ENCODE measurements at regions not wholly inside any gene's neighbourhood (a gene's known extent, or its start where the extent isn't known, plus 50 kb on each side); places are given as distances from the start of the nearest gene placed in this dataset.

DNA sequence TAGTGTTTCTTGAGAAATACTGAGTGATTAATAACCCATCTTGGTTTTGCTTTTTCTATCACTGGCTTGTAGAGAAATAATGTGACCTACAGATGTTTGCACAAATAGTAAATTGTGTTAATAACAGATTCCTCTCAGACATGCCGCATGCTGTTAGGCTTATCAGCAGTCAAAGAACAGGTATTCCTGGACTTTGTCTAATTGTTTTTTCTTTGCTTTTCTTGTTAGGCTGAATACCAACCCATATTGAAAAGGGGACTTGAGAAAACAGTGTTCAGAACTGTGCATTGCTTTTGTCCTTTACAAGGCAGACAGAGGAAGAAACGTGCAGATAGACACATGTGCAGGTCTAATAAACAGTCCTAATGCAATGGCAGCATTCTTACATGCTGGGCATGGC lies 51.0 kb upstream of the RARB start:
- DNase-seq (ENCODE audit: low read depth in 1 of 2, low spot score in 1 of 2), result no peak
- TF ChIP-seq ESRRA (IDR thresholded peaks at IDR 0.05; ENCODE audit: borderline replicate concordance, low read length), result no peak
- TF ChIP-seq POLR2AphosphoS2 (conservative IDR thresholded peaks at IDR 0.05; ENCODE audit: low read length), result no peak
- TF ChIP-seq, protein P1, sequence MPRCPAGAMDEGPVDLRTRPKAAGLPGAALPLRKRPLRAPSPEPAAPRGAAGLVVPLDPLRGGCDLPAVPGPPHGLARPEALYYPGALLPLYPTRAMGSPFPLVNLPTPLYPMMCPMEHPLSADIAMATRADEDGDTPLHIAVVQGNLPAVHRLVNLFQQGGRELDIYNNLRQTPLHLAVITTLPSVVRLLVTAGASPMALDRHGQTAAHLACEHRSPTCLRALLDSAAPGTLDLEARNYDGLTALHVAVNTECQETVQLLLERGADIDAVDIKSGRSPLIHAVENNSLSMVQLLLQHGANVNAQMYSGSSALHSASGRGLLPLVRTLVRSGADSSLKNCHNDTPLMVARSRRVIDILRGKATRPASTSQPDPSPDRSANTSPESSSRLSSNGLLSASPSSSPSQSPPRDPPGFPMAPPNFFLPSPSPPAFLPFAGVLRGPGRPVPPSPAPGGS (IDR thresholded peaks at IDR 0.05), result no peak
- no peak for TF ChIP-seq JUN (IDR thresholded peaks at IDR 0.05)
- TF ChIP-seq, protein P2, sequence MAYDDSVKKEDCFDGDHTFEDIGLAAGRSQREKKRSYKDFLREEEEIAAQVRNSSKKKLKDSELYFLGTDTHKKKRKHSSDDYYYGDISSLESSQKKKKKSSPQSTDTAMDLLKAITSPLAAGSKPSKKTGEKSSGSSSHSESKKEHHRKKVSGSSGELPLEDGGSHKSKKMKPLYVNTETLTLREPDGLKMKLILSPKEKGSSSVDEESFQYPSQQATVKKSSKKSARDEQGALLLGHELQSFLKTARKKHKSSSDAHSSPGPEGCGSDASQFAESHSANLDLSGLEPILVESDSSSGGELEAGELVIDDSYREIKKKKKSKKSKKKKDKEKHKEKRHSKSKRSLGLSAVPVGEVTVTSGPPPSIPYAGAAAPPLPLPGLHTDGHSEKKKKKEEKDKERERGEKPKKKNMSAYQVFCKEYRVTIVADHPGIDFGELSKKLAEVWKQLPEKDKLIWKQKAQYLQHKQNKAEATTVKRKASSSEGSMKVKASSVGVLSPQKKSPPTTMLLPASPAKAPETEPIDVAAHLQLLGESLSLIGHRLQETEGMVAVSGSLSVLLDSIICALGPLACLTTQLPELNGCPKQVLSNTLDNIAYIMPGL (CRISPR knock-in tag; IDR thresholded peaks at IDR 0.05; ENCODE audit: borderline replicate concordance), result no peak
- no peak for TF ChIP-seq HEYL (CRISPR knock-in tag; IDR thresholded peaks at IDR 0.05)
- no peak for TF ChIP-seq ZFP36 (IDR thresholded peaks at IDR 0.05; ENCODE audit: borderline replicate concordance, partially characterized antibody)
- no peak for TF ChIP-seq KDM1A (IDR thresholded peaks at IDR 0.05; ENCODE audit: low read depth)
- ATAC-seq, result no peak
- no peak overlapping the region for H3K4me2 ChIP-seq
- no peaks in the 10 kb centered on the region for H3K9me3 ChIP-seq
- ChIA-PET CTCF (no interaction called here), POLR2A (no interaction called here)
- 69% methylated on average over 2 of the region's 2 CpGs for WGBS (ENCODE audit: missing lambda C conversion rate)
- no peak overlapping the region for H3K4me3 ChIP-seq
- no peaks in the 10 kb centered on the region for H3K4me1 ChIP-seq
- no peak overlapping the region for H3K27ac ChIP-seq
- no peak for FAIRE-seq

Small RNAs in the stretch of these regions (small RNA-seq; reads per million reads assigned to genes)
- gene RN7SL216P (0 reads per million in 6 experiments), gene RNA5SP125 (0 reads per million in 6 experiments), gene RNA5SP126 (0 reads per million in 6 experiments)
